Mucosa of rectum (tissue), 2 donors: ENCODE measurements at regions not wholly inside any gene's neighbourhood (a gene's known extent, or its start where the extent isn't known, plus 50 kb on each side); places are given as distances from the start of the nearest gene placed in this dataset.

Experiments used
- H3K27ac ChIP-seq, 2 donors: one replicate each; pipeline ENCODE4 v1.7.0; 2013; ENCODE audit warnings: inconsistent platforms in 2 of 2, low read depth in 2 of 2, low read length in 2 of 2
- H3K27me3 ChIP-seq, 2 donors: one replicate each; pipeline ENCODE4 v1.7.0; 2013; ENCODE audit warnings: low read length in 2 of 2; ENCODE audit not compliant: control insufficient read depth in 2 of 2, insufficient read depth in 2 of 2
- H3K36me3 ChIP-seq, 2 donors: one replicate each; pipeline ENCODE4 v1.7.0; 2013; ENCODE audit warnings: low read length in 2 of 2; ENCODE audit not compliant: control insufficient read depth in 2 of 2, insufficient read depth in 2 of 2
- H3K4me1 ChIP-seq, 2 donors: one replicate each; pipeline ENCODE4 v1.7.0; 2013; ENCODE audit warnings: low read length in 2 of 2, mild to moderate bottlenecking in 1 of 2; ENCODE audit not compliant: control insufficient read depth in 2 of 2, insufficient read depth in 2 of 2
- H3K4me3 ChIP-seq, 2 donors: one replicate each; pipeline ENCODE4 v1.7.0; 2013; ENCODE audit warnings: low read length in 2 of 2
- H3K9ac ChIP-seq, 2 donors: one replicate each; pipeline ENCODE4 v1.7.0; 2013; ENCODE audit warnings: low read length in 2 of 2, low read depth in 1 of 2, mild to moderate bottlenecking in 1 of 2
- H3K9me3 ChIP-seq, 2 donors: one replicate each; pipeline ENCODE4 v1.7.0; 2013; ENCODE audit warnings: low read length in 2 of 2; ENCODE audit not compliant: control insufficient read depth in 2 of 2
- donor health status: healthy.
- donor health status: Normal muscosa, but diverticular disease.

DNA sequence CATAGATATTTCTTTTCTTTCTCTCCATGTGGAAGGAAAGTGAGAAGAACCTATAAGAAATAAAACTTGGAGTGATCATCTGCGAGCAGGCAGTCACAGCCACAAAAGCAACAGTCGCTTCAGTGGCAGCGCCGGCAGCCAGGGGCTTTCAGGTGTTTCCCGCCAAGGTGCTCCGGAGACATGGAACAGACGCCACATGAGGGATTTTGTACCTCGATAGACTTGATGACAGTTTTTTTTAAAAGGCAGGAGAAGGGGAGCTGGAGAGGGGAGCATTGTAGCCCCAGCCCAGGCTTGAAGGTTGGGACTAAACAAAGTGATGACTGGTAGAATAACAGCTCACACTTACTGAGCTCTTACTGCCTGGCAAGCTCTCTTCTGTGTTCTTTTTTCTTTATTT, 471.4 kb upstream of the B3GAT1 start:
- Histone ChIP-seq H3K27ac (no peak overlapping the region), H3K4me1 (no peaks in the 10 kb centered on the region), H3K9me3 (no peaks in the 10 kb centered on the region), H3K36me3 (no peaks in the 10 kb centered on the region), H3K9ac (no peak overlapping the region), H3K27me3 (peaks cover 2 to 3% of the 10 kb centered on the region in 2 donors), H3K4me3 (no peak overlapping the region)

DNA sequence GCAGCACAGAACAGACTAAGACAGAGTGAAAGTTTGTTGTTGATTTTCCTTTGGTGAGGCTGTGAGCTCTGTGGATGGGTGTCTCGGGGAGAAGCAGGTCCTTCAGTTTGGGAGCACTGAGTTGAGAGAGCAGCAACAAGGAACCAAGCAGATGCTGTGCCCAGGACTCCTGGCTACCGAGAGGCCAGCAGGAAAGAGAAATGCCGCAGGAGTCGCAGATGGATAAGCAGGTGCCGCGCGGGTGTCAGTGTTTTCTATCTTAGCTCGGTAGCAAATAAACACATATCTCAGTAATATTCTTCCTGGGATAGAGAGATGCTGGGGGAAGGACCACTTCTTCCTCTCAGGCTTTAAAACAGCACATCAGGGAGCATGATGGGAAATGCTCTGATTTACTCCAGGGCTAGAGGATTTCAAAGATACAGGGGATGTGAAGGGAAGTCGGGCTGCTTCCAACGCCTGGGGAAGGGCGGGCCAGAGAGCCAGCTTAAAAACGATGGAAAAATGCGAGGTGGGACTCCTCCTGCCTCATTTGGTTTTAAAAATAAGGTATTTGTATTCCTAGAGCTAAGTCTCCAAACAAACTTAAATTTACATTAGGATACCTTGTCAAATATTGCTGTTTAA, 470.7 kb upstream of the B3GAT1 start:
- Histone ChIP-seq H3K9me3 (no peaks in the 10 kb centered on the region), H3K4me1 (no peaks in the 10 kb centered on the region), H3K27ac (no peak overlapping the region)

DNA sequence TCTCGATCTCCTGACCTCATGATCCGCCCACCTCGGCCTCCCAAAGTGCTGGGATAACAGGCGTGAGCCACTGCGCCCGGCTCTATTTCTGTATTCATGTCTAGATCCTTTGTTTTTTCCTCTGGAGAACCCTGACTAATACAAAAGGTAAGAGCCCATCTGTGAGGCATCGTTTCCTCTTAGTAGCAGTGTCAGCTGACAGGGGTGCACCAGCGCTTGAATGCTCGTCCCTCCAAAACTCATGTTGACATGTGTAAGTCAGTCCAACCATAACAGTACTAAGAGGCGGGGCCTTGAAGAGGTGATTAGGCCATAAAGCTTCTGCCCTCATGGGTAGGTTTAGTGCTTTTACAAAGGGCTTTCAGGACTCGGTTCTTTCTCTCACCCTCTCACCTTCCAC, 470.1 kb upstream of the B3GAT1 start:
- Histone ChIP-seq H3K4me1 (no peaks in the 10 kb centered on the region), H3K27me3 (peaks cover 0 to 2% of the 10 kb centered on the region in 2 donors), H3K4me3 (no peak overlapping the region), H3K9me3 (no peaks in the 10 kb centered on the region), H3K9ac (no peak overlapping the region), H3K27ac (no peak overlapping the region), H3K36me3 (no peaks in the 10 kb centered on the region)

More for the DNA sequence above, 470.7 kb upstream of the B3GAT1 start:
- H3K4me3 ChIP-seq = no peak overlapping the region
- no peak overlapping the region for H3K9ac ChIP-seq
- H3K27me3 ChIP-seq = peaks cover 2 to 3% of the 10 kb centered on the region in 2 donors
- no peaks in the 10 kb centered on the region for H3K36me3 ChIP-seq

DNA sequence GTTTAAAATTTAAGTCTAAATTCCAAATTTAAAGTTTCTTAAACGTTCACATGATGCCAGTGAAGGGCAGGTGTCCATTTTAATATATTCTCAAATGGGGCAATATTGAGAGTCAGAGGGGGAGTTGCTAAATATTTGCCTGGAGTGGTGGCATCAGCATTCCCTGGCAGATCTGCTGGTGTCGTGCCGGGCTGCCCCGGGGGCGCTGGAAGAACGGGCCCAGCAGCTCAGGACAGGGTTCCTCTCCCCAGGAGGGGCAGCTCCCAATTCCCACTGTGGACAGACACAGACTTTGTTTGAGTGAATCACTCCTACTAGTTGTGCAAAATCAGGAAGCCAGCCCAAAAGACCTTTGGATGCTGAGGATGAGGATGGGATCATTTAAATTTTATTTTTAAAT, 468.7 kb upstream of the B3GAT1 start:
- no peaks in the 10 kb centered on the region for H3K36me3 ChIP-seq
- no peak overlapping the region for H3K27ac ChIP-seq
- peaks cover 3 to 4% of the 10 kb centered on the region in 2 donors for H3K27me3 ChIP-seq

DNA sequence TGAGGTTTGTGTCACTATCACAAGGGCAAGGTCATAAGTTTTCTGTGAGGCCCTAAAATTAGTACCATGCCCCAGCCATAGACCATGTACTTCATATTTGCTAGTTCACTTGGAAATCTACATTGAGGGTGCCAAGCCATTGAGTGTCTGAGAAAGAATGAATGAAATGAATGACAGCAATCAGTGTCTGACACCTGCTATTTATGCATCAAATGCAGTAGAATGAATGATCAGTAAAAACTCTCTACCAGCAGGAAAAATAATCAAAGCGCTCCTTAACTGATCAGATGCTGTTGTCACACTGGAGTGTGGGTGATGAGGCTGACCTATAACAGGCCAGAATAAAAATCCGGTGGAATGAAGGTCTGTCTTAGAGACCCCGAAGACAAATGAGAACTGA, 467.9 kb upstream of the B3GAT1 start:
- Histone ChIP-seq H3K27ac (no peak overlapping the region), H3K27me3 (peaks cover 3 to 4% of the 10 kb centered on the region in 2 donors), H3K9me3 (no peaks in the 10 kb centered on the region), H3K4me1 (no peaks in the 10 kb centered on the region), H3K9ac (no peak overlapping the region), H3K36me3 (no peaks in the 10 kb centered on the region), H3K4me3 (no peak overlapping the region)

More for the DNA sequence above, 468.7 kb upstream of the B3GAT1 start:
- H3K4me3 ChIP-seq = no peak overlapping the region
- H3K4me1 ChIP-seq = no peaks in the 10 kb centered on the region
- no peak overlapping the region for H3K9ac ChIP-seq
- no peaks in the 10 kb centered on the region for H3K9me3 ChIP-seq

DNA sequence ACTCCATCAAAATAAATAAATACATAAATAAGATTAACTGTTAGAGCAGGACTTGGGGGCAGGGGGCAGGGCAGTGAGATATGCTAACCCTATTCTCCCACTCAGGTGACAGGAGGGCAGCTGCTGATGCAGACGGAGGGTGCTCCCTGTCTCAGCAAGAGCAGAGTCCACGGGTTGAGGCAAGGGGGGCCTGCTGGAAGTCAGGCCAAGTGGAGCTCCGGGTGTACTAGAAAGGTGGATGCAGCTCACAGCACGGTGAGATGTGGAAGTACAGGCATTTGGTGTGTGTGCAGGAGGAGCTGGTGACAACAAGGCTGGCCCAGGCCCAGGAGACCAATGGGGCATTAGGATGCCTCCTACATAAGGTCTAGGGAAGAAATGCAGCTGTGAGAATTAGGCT, 467.3 kb upstream of the B3GAT1 start:
- Histone ChIP-seq H3K9me3 (no peaks in the 10 kb centered on the region), H3K4me3 (no peak overlapping the region), H3K4me1 (no peaks in the 10 kb centered on the region), H3K27ac (no peak overlapping the region), H3K36me3 (no peaks in the 10 kb centered on the region), H3K9ac (no peak overlapping the region), H3K27me3 (peaks cover 3 to 4% of the 10 kb centered on the region in 2 donors)

- Histone ChIP-seq H3K9ac (no peak overlapping the region), H3K27me3 (peaks cover 3 to 4% of the 10 kb centered on the region in 2 donors), H3K9me3 (no peaks in the 10 kb centered on the region), H3K4me3 (no peak overlapping the region), H3K27ac (no peak overlapping the region), H3K4me1 (no peaks in the 10 kb centered on the region), H3K36me3 (no peaks in the 10 kb centered on the region)
Observed at GRCh38 chr11:134878785-134879184, 466.7 kb upstream of the B3GAT1 start.

DNA sequence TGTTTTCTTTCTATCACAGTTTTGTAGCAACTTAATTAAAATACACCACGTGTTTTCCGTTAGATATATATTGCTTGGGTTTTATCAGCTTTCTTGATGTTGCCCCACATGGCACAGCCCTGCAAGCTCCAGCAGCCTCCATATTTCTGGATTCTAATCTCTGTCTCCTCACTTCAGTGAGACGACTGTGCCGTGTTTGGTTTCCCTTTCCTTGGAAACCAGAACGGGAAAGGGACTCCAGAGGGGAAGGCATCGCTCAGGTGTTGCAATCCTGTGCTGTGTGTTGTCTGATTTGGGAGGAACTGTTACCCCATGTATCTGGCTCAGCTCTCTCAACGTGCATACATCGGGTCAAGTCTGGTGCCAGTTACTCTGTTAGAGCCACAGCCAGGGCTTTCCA, 464.2 kb upstream of the B3GAT1 start:
- no peak overlapping the region for H3K27ac ChIP-seq
- no peaks in the 10 kb centered on the region for H3K4me1 ChIP-seq
- H3K4me3 ChIP-seq = no peak overlapping the region
- H3K9me3 ChIP-seq = no peaks in the 10 kb centered on the region
- no peaks in the 10 kb centered on the region for H3K36me3 ChIP-seq
- no peak overlapping the region for H3K9ac ChIP-seq
- peaks cover 2 to 3% of the 10 kb centered on the region in 2 donors for H3K27me3 ChIP-seq

GRCh38 chr11:134866981-134867675, 455.1 kb upstream of the B3GAT1 start:
- no peaks in the 10 kb centered on the region for H3K36me3 ChIP-seq
- H3K4me1 ChIP-seq = peaks cover 0 to 2% of the 10 kb centered on the region in 2 donors
- H3K4me3 ChIP-seq = no peak overlapping the region
- H3K9me3 ChIP-seq = no peaks in the 10 kb centered on the region
- no peak overlapping the region for H3K27ac ChIP-seq
- no peaks in the 10 kb centered on the region for H3K27me3 ChIP-seq
- H3K9ac ChIP-seq = no peak overlapping the region

GRCh38 chr11:134866215-134866614, 454.2 kb upstream of the B3GAT1 start:
- H3K36me3 ChIP-seq = no peaks in the 10 kb centered on the region

More at GRCh38 chr11:134866215-134866614, 454.2 kb upstream of the B3GAT1 start:
- no peaks in the 10 kb centered on the region for H3K9me3 ChIP-seq
- H3K4me1 ChIP-seq = peaks cover 0 to 2% of the 10 kb centered on the region in 2 donors
- H3K9ac ChIP-seq = no peak overlapping the region
- H3K27ac ChIP-seq = no peak overlapping the region
- no peaks in the 10 kb centered on the region for H3K27me3 ChIP-seq
- no peak overlapping the region for H3K4me3 ChIP-seq
